ENCODE measurements at regions not wholly inside any gene's neighbourhood (a gene's known extent, or its start where the extent isn't known, plus 50 kb on each side); places are given as distances from the start of the nearest gene placed in this dataset.
"Not testable (repeated sequence)": the region's sequence is repeated elsewhere in the genome, so short reads cannot be mapped to it uniquely, and the experiment has no call there.

DNA sequence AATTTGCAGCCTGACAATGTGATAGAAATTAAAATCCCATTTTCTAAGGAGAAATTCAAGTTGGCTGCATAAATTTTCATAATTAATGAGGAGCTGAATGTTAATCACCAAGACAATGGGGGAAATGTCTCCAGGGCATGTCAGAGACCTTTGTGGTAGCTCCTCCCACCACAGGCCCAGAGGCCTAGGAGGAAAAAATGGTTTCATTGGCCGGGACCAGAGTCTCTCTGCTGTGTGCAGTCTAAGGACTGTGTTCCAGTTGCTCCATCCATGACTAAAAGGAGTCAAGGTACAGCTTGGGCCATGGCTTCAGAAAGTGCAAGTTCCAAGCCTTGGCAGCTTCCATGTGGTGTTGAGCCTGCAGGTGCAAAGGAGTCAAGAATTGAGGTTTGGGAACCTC is 187.6 kb upstream of the FRG1 start:
- TF ChIP-seq, protein P1, sequence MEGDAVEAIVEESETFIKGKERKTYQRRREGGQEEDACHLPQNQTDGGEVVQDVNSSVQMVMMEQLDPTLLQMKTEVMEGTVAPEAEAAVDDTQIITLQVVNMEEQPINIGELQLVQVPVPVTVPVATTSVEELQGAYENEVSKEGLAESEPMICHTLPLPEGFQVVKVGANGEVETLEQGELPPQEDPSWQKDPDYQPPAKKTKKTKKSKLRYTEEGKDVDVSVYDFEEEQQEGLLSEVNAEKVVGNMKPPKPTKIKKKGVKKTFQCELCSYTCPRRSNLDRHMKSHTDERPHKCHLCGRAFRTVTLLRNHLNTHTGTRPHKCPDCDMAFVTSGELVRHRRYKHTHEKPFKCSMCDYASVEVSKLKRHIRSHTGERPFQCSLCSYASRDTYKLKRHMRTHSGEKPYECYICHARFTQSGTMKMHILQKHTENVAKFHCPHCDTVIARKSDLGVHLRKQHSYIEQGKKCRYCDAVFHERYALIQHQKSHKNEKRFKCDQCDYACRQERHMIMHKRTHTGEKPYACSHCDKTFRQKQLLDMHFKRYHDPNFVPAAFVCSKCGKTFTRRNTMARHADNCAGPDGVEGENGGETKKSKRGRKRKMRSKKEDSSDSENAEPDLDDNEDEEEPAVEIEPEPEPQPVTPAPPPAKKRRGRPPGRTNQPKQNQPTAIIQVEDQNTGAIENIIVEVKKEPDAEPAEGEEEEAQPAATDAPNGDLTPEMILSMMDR (IDR thresholded peaks at IDR 0.05; ENCODE audit: low read length): not testable (repeated sequence)
- not testable (repeated sequence) for TF ChIP-seq EZH2 (optimal IDR thresholded peaks at IDR 0.05; ENCODE audit: low read depth, low read length)
